IMR-90 (cell line): ENCODE measurements at regions not wholly inside any gene's neighbourhood (a gene's known extent, or its start where the extent isn't known, plus 50 kb on each side); places are given as distances from the start of the nearest gene placed in this dataset.

Experiments
- ATAC-seq: fragments of 200-7000 bp; cut with Tn5 transposase; 2 replicates; pipeline ENCODE4 v1.9.1; 2020; ENCODE audit warnings: low read depth, mild to moderate bottlenecking, moderate library complexity
- BruUV-seq: library from RNA; stranded (reverse); fragments of 400-500 nt; replicated peaks from 2 replicates; lab custom pipeline; 2021; lab: Mats Ljungman, UMichigan
- CTCF ChIA-PET: fragments of 300-600 bp; formaldehyde crosslinking; extraction: SDS; loops from one replicate; lab custom pipeline; 2021; ENCODE audit warnings: antibody characterized with exemption; lab: Yijun Ruan, JAX
- POLR2A ChIA-PET: fragments of 300-600 bp; sonication (Branson Sonifier 250); formaldehyde crosslinking; loops from one replicate; lab custom pipeline; 2022; ENCODE audit warnings: antibody characterized with exemption; ENCODE audit not compliant: unreplicated experiment; lab: Charles Lee
- DNase-seq: peaks from one replicate; pipeline ENCODE4 v3.0.0; 2013
- H2AFZ ChIP-seq: replicated peaks from 2 replicates; pipeline ENCODE3; 2013; ENCODE audit warnings: low read length, mild to moderate bottlenecking; ENCODE audit not compliant: poor library complexity
- H2AK5ac ChIP-seq: 2 replicates; pipeline ENCODE4 v1.6.1; 2013; ENCODE audit warnings: low read depth, low read length, inconsistent platforms
- H2AK9ac ChIP-seq: replicated peaks from 2 replicates; pipeline ENCODE3; 2013; ENCODE audit warnings: mild to moderate bottlenecking, low read depth, low read length, moderate library complexity; ENCODE audit not compliant: poor library complexity
- H2BK120ac ChIP-seq: 2 replicates; pipeline ENCODE4 v1.6.1; 2013; ENCODE audit warnings: low read depth, low read length, inconsistent platforms
- H2BK15ac ChIP-seq: 3 replicates; pipeline ENCODE4 v1.6.1; 2013; ENCODE audit warnings: low read depth, low read length, inconsistent platforms
- H2BK20ac ChIP-seq: 2 replicates; pipeline ENCODE4 v1.6.1; 2013; ENCODE audit warnings: low read depth, mild to moderate bottlenecking, inconsistent platforms, low read length, moderate library complexity
- H2BK5ac ChIP-seq: 2 replicates; pipeline ENCODE4 v1.6.1; 2013; ENCODE audit warnings: mild to moderate bottlenecking, low read depth, low read length, inconsistent platforms; ENCODE audit not compliant: poor library complexity, severe bottlenecking
- H3K14ac ChIP-seq: replicated peaks from 2 replicates; pipeline ENCODE4 v1.6.1; 2013; ENCODE audit warnings: low read depth, low read length, inconsistent platforms
- H3K18ac ChIP-seq: 2 replicates; pipeline ENCODE4 v1.6.1; 2013; ENCODE audit warnings: low read depth, low read length, control low read depth
- H3K23ac ChIP-seq: 2 replicates; pipeline ENCODE4 v1.6.1; 2013; ENCODE audit warnings: low read depth, low read length, inconsistent platforms
- H3K27ac ChIP-seq: 2 replicates; pipeline ENCODE4 v1.5.1; 2013; ENCODE audit warnings: mild to moderate bottlenecking, control low read depth, low read length; ENCODE audit not compliant: insufficient read depth
- H3K27me3 ChIP-seq: 2 replicates; pipeline ENCODE4 v1.6.1; 2013; ENCODE audit warnings: low read length; ENCODE audit not compliant: control insufficient read depth, insufficient read depth
- H3K36me3 ChIP-seq: 2 replicates; pipeline ENCODE4 v1.6.1; 2013; ENCODE audit warnings: low read length, mixed read lengths; ENCODE audit not compliant: control insufficient read depth, insufficient read depth
- H3K4ac ChIP-seq: 2 replicates; pipeline ENCODE4 v1.6.1; 2013; ENCODE audit warnings: low read depth, low read length, inconsistent platforms
- H3K4me1 ChIP-seq: 2 replicates; pipeline ENCODE4 v1.6.1; 2013; ENCODE audit warnings: low read length, mixed read lengths; ENCODE audit not compliant: control insufficient read depth, insufficient read depth
- H3K4me2 ChIP-seq: 2 replicates; pipeline ENCODE4 v1.6.1; 2013; ENCODE audit warnings: low read depth, mild to moderate bottlenecking, control low read depth, low read length, moderate library complexity
- H3K4me3 ChIP-seq: 2 replicates; pipeline ENCODE4 v1.5.1; 2013; ENCODE audit warnings: low read depth, mild to moderate bottlenecking, control low read depth, low read length, moderate library complexity; ENCODE audit not compliant: insufficient read depth
- H3K56ac ChIP-seq: 2 replicates; pipeline ENCODE4 v1.6.1; 2013; ENCODE audit warnings: low read length, inconsistent platforms; ENCODE audit not compliant: insufficient read depth; ENCODE audit errors: extremely low read depth
- H3K79me1 ChIP-seq, 2 experiments: 2 replicates each; pipeline ENCODE4 v1.6.1; 2013; ENCODE audit warnings: low read length in 2 of 2, inconsistent platforms in 1 of 2, low read depth in 1 of 2
- H3K9ac ChIP-seq: 2 replicates; pipeline ENCODE4 v1.6.1; 2013; ENCODE audit warnings: low read depth, low read length, control low read depth
- H3K9me1 ChIP-seq: 2 replicates; pipeline ENCODE4 v1.6.1; 2013; ENCODE audit warnings: low read length, inconsistent platforms; ENCODE audit not compliant: insufficient read depth
- H3K9me3 ChIP-seq: 2 replicates; pipeline ENCODE4 v1.6.1; 2013; ENCODE audit warnings: low read length; ENCODE audit not compliant: control insufficient read depth, insufficient read depth
- H4K20me1 ChIP-seq: 2 replicates; pipeline ENCODE4 v1.6.1; 2013; ENCODE audit warnings: low read length, inconsistent platforms; ENCODE audit not compliant: insufficient read depth
- H4K5ac ChIP-seq: 2 replicates; pipeline ENCODE4 v1.6.1; 2013; ENCODE audit warnings: mild to moderate bottlenecking, low read depth, low read length, control low read depth
- H4K8ac ChIP-seq, 2 experiments: 2 replicates each; pipeline ENCODE4 v1.6.1; 2013; ENCODE audit warnings: low read depth in 2 of 2, low read length in 2 of 2, control low read depth in 1 of 2, inconsistent platforms in 1 of 2
- H4K91ac ChIP-seq: 2 replicates; pipeline ENCODE4 v1.6.1; 2013; ENCODE audit warnings: low read depth, low read length, inconsistent platforms; ENCODE audit not compliant: insufficient read depth
- CHD1 ChIP-seq: IDR thresholded peaks from 2 replicates; pipeline ENCODE4 v1.6.1; 2012; ENCODE audit warnings: low read depth, low read length, improper control_type of control experiment
- MAZ ChIP-seq: IDR thresholded peaks from 2 replicates; pipeline ENCODE4 v1.6.1; 2012; ENCODE audit warnings: low read depth, mild to moderate bottlenecking, low read length, improper control_type of control experiment, moderate library complexity, borderline replicate concordance
- MXI1 ChIP-seq: IDR thresholded peaks from 2 replicates; pipeline ENCODE4 v1.6.1; 2012; ENCODE audit warnings: low read depth, mild to moderate bottlenecking, low read length, moderate library complexity, borderline replicate concordance
- NFE2L2 ChIP-seq: fragments of 150-350 bp; IDR thresholded peaks from 2 replicates; pipeline ENCODE4 v1.6.1; 2016; ENCODE audit warnings: low read depth, mild to moderate bottlenecking, low read length
- POLR2A ChIP-seq: IDR thresholded peaks from 2 replicates; pipeline ENCODE4 v1.6.1; 2012; ENCODE audit warnings: mild to moderate bottlenecking, low read depth, low read length
- RCOR1 ChIP-seq: IDR thresholded peaks from 2 replicates; pipeline ENCODE4 v1.6.1; 2012; ENCODE audit warnings: mild to moderate bottlenecking, low read length, improper control_type of control experiment; ENCODE audit not compliant: insufficient replicate concordance
- RFX5 ChIP-seq: IDR thresholded peaks from 2 replicates; pipeline ENCODE4 v1.8.0; 2012; ENCODE audit warnings: low read depth, mild to moderate bottlenecking, low read length, moderate library complexity
- WGBS, 2 experiments: methylation state at CpG; one replicate each; pipeline versions ENCODE4 v1.1.5 to v1.1.7; 2013; ENCODE audit warnings: missing lambda C conversion rate in 2 of 2; ENCODE audit not compliant: insufficient read length in 1 of 2; ENCODE audit errors: extremely low coverage in 2 of 2; 5-methylcytosine and 5-hydroxymethylcytosine counted together
- dilution Hi-C: fragments of 300-500 bp; cut with HindIII; formaldehyde crosslinking; loops from one replicate; pipeline ENCODE4 v1.14.3; 2018; ENCODE audit warnings: low sequenced_read_pairs; ENCODE audit not compliant: unreplicated experiment
- in situ Hi-C: fragments of 300-500 bp; cut with MboI; formaldehyde crosslinking; loops from 3 replicates; pipeline ENCODE4 v1.14.3; 2019; ENCODE audit warnings: low sequenced_read_pairs, inconsistent platforms, mixed read lengths
- intact Hi-C: fragments of 100-400 bp; cut with micrococcal nuclease; formaldehyde crosslinking; loops from 2 replicates; pipeline ENCODE4 v1.10.0; 2022
- TF ChIP-seq, protein P1 (sequence below): fragments of 150-350 bp; IDR thresholded peaks from 2 replicates; pipeline ENCODE4 v1.6.1; 2017; ENCODE audit warnings: mild to moderate bottlenecking, antibody characterized with exemption, low read length, low read depth
- TF ChIP-seq, protein P2 (sequence below): fragments of 150-350 bp; IDR thresholded peaks from 2 replicates; pipeline ENCODE4 v1.6.1; 2016; ENCODE audit warnings: low read depth, mild to moderate bottlenecking, low read length, moderate library complexity, borderline replicate concordance

DNA sequence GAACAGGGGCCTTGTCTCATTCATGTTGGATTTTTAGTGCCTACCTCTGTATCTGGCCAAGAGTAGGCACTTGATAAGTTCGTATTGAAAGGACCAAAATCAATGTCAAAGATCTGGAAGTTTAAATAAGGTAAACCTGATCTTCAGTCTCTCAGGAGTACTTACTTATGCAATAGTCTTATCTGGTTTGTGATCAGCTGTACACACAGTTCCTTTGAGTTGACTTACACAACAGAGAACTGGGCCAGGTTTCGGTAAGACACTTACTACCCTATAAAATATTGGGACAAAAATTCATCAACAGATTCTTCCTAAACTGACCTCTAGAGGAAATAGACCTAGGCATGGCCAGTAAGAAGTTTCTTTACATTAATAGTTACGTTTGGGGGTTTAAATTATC is 113.6 kb upstream of the NXPH2 start:
- H3K23ac ChIP-seq, result no peak overlapping the region
- CTCF ChIA-PET, result no interaction called here
- no peaks in the 10 kb centered on the region for H4K20me1 ChIP-seq
- TF ChIP-seq POLR2A (no peak), MXI1 (no peak), CHD1 (no peak), NFE2L2 (no peak), MAZ (no peak), RFX5 (no peak), RCOR1 (no peak)
- TF ChIP-seq, protein P1, sequence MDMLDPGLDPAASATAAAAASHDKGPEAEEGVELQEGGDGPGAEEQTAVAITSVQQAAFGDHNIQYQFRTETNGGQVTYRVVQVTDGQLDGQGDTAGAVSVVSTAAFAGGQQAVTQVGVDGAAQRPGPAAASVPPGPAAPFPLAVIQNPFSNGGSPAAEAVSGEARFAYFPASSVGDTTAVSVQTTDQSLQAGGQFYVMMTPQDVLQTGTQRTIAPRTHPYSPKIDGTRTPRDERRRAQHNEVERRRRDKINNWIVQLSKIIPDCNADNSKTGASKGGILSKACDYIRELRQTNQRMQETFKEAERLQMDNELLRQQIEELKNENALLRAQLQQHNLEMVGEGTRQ, result no peak
- TF ChIP-seq, protein P2, sequence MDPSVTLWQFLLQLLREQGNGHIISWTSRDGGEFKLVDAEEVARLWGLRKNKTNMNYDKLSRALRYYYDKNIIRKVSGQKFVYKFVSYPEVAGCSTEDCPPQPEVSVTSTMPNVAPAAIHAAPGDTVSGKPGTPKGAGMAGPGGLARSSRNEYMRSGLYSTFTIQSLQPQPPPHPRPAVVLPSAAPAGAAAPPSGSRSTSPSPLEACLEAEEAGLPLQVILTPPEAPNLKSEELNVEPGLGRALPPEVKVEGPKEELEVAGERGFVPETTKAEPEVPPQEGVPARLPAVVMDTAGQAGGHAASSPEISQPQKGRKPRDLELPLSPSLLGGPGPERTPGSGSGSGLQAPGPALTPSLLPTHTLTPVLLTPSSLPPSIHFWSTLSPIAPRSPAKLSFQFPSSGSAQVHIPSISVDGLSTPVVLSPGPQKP, result no peak
- no peaks in the 10 kb centered on the region for H3K27me3 ChIP-seq
- no peaks in the 10 kb centered on the region for H3K79me1 ChIP-seq
- ATAC-seq (no peak), DNase-seq (no peak)
- no peak overlapping the region for H4K8ac ChIP-seq
- H2BK15ac ChIP-seq, result no peak overlapping the region
- no peak overlapping the region for H4K91ac ChIP-seq
- H2AK9ac ChIP-seq, result no peak overlapping the region
- no peak overlapping the region for H2BK5ac ChIP-seq
- no peak overlapping the region for H3K4me3 ChIP-seq
- no peaks in the 10 kb centered on the region for H3K4me1 ChIP-seq
- no peak overlapping the region for H2BK20ac ChIP-seq
- H3K14ac ChIP-seq, result no peak overlapping the region
- intact Hi-C loops (no loop called here), dilution Hi-C loops (no loop called here), in situ Hi-C loops (no loop called here)
- no peak overlapping the region for H2AFZ ChIP-seq
- H3K56ac ChIP-seq, result no peak overlapping the region
- H3K36me3 ChIP-seq, result no peaks in the 10 kb centered on the region
- H2BK120ac ChIP-seq, result no peak overlapping the region
- no peak overlapping the region for H3K27ac ChIP-seq
- H3K18ac ChIP-seq, result no peak overlapping the region
- H3K9me3 ChIP-seq, result peaks cover 5% of the 10 kb centered on the region; the same call in 1 of the 2 replicates
- POLR2A ChIA-PET, result no interaction called here
- H3K9me1 ChIP-seq, result no peaks in the 10 kb centered on the region
- no CpG with 5 or more reads among the region's 3 CpGs for WGBS, 2 experiments
- no peak overlapping the region for H2AK5ac ChIP-seq
- BruUV-seq, result no TSS peak
- no peak overlapping the region for H3K9ac ChIP-seq
- no peak overlapping the region for H3K4ac ChIP-seq
- H3K4me2 ChIP-seq, result no peak overlapping the region
- H4K5ac ChIP-seq, result no peak overlapping the region
